HL-60 (cell line): ENCODE measurements at regions not wholly inside any gene's neighbourhood (a gene's known extent, or its start where the extent isn't known, plus 50 kb on each side); places are given as distances from the start of the nearest gene placed in this dataset.

Experiments used
- DNase-seq, 2 experiments: peaks; one replicate each; pipeline ENCODE4 v3.0.0-alpha.2; 2010 to 2020; ENCODE audit warnings: low read depth in 1 of 2, low spot score in 1 of 2
- H3K27ac ChIP-seq: fragments of 250-450 bp; sonication (Bioruptor Pico); replicated peaks from 2 replicates; pipeline ENCODE4 v1.5.1; 2020; ENCODE audit warnings: mild to moderate bottlenecking, moderate library complexity
- H3K27me3 ChIP-seq: fragments of 250-450 bp; sonication (Bioruptor Pico); 2 replicates; pipeline ENCODE4 v1.5.1; 2021; ENCODE audit warnings: mild to moderate bottlenecking, moderate library complexity; ENCODE audit not compliant: insufficient read depth, poor library complexity, severe bottlenecking
- H3K4me3 ChIP-seq: replicated peaks from 2 replicates; pipeline ENCODE4 v1.5.1; 2011; ENCODE audit warnings: mild to moderate bottlenecking, control low read depth, low read length; ENCODE audit not compliant: insufficient read depth
- GABPA ChIP-seq: IDR thresholded peaks from 2 replicates; pipeline ENCODE4 v1.6.1; 2012; ENCODE audit warnings: low read depth
- POLR2AphosphoS5 ChIP-seq: IDR thresholded peaks from 2 replicates; pipeline ENCODE4 v1.6.1; 2012; ENCODE audit warnings: low read depth
- SPI1 ChIP-seq: IDR thresholded peaks from 2 replicates; pipeline ENCODE4 v1.6.1; 2012; ENCODE audit warnings: low read depth, mild to moderate bottlenecking, borderline replicate concordance
- TF ChIP-seq, protein P1 (sequence below): IDR thresholded peaks from 2 replicates; pipeline ENCODE4 v1.6.1; 2012; ENCODE audit warnings: low read depth; ENCODE audit not compliant: insufficient replicate concordance
- TF ChIP-seq, protein P2 (sequence below): IDR thresholded peaks from one replicate; pipeline ENCODE4 v1.5.1; 2011; ENCODE audit warnings: low read length, control low read depth, inconsistent platforms; ENCODE audit not compliant: insufficient read depth

DNA sequence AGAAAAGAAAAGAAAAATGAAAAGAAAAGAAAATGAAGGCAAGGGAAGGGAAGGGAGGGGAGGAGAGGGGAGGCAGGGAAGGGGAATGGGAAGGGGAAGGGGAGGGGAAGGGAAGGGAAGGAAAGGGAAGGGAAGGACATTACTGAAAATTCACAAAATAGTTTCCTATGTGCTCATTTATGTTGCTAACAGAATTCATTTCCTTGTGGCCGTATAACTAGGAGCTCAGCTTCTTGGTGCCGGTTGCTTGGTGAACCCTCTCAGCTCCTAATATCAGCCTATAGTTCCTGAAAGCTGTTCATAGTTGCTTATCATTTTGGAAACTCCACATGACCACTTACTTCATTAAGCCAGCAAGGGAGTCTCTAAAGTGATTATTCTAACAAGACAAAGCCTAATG lies 379.8 kb upstream of the TMEFF2 start:
- TF ChIP-seq, protein P1, sequence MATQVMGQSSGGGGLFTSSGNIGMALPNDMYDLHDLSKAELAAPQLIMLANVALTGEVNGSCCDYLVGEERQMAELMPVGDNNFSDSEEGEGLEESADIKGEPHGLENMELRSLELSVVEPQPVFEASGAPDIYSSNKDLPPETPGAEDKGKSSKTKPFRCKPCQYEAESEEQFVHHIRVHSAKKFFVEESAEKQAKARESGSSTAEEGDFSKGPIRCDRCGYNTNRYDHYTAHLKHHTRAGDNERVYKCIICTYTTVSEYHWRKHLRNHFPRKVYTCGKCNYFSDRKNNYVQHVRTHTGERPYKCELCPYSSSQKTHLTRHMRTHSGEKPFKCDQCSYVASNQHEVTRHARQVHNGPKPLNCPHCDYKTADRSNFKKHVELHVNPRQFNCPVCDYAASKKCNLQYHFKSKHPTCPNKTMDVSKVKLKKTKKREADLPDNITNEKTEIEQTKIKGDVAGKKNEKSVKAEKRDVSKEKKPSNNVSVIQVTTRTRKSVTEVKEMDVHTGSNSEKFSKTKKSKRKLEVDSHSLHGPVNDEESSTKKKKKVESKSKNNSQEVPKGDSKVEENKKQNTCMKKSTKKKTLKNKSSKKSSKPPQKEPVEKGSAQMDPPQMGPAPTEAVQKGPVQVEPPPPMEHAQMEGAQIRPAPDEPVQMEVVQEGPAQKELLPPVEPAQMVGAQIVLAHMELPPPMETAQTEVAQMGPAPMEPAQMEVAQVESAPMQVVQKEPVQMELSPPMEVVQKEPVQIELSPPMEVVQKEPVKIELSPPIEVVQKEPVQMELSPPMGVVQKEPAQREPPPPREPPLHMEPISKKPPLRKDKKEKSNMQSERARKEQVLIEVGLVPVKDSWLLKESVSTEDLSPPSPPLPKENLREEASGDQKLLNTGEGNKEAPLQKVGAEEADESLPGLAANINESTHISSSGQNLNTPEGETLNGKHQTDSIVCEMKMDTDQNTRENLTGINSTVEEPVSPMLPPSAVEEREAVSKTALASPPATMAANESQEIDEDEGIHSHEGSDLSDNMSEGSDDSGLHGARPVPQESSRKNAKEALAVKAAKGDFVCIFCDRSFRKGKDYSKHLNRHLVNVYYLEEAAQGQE: no peak
- TF ChIP-seq, protein P2, sequence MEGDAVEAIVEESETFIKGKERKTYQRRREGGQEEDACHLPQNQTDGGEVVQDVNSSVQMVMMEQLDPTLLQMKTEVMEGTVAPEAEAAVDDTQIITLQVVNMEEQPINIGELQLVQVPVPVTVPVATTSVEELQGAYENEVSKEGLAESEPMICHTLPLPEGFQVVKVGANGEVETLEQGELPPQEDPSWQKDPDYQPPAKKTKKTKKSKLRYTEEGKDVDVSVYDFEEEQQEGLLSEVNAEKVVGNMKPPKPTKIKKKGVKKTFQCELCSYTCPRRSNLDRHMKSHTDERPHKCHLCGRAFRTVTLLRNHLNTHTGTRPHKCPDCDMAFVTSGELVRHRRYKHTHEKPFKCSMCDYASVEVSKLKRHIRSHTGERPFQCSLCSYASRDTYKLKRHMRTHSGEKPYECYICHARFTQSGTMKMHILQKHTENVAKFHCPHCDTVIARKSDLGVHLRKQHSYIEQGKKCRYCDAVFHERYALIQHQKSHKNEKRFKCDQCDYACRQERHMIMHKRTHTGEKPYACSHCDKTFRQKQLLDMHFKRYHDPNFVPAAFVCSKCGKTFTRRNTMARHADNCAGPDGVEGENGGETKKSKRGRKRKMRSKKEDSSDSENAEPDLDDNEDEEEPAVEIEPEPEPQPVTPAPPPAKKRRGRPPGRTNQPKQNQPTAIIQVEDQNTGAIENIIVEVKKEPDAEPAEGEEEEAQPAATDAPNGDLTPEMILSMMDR: no peak
- no peak for TF ChIP-seq GABPA
- no peak for TF ChIP-seq SPI1
- no peak for TF ChIP-seq POLR2AphosphoS5
- Histone ChIP-seq H3K27ac (no peak overlapping the region), H3K4me3 (no peak overlapping the region), H3K27me3 (no peaks in the 10 kb centered on the region)
- DNase-seq: no peak

DNA sequence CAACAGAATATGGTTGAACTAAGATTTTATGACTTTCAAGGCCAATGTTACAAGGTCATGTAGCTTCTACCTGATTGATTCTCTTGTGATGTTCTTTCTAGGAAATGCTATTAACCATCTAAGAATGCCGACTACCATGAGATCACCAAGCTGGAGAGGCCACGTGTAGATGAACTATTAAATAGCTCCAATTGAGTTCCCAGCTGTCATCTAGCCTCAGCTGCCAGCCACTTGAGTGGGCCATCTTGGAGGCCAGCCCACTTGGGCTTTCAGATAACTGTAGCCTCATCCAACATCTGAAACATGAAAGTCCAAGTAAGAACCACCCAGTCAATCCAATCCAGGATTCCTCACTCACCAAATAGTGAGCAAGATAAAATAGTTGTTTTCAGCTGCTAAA lies 376.9 kb upstream of the TMEFF2 start:
- DNase-seq: no peak
- H3K27ac ChIP-seq: no peak overlapping the region
- no peak overlapping the region for H3K4me3 ChIP-seq
- TF ChIP-seq SPI1: no peak
- no peak for TF ChIP-seq POLR2AphosphoS5
- TF ChIP-seq GABPA: no peak
- TF ChIP-seq, protein P1: no peak
- TF ChIP-seq, protein P2: no peak
- H3K27me3 ChIP-seq: no peaks in the 10 kb centered on the region

DNA sequence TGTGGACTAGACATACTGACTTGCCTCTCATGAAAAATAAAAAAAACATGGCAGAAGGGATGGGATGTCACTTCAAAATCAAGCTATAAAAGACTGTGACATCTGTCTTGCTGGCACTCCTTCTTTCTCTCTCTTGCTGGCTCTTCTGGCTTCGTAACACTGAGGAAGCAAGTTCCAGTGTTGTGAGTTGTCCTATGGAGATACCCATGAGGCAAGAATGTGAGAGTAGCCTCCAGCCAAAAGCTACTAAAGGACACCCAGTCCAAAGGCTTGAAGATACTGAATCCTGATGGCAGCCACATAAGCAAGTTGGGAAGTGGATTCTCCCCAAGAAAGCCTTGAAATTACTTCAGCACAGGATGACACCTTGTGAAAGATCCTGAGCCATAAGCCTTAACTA lies 376.1 kb upstream of the TMEFF2 start:
- Histone ChIP-seq H3K27me3 (no peaks in the 10 kb centered on the region), H3K27ac (no peak overlapping the region), H3K4me3 (no peak overlapping the region)
- TF ChIP-seq POLR2AphosphoS5 (no peak), GABPA (no peak), SPI1 (no peak)
- TF ChIP-seq, protein P2: no peak
- TF ChIP-seq, protein P1: no peak
- DNase-seq: no peak
